Coronary artery (tissue), 2 donors: ENCODE measurements at regions not wholly inside any gene's neighbourhood (a gene's known extent, or its start where the extent isn't known, plus 50 kb on each side); places are given as distances from the start of the nearest gene placed in this dataset.

Experiments used
- DNase-seq: peaks from one replicate; pipeline ENCODE4 v3.0.0-alpha.2; 2017; ENCODE audit warnings: low spot score
- H3K27ac ChIP-seq, 2 donors: fragments of 200-600 bp; sonication (generic); one replicate each; pipeline ENCODE4 v1.5.1; 2016 to 2019
- H3K4me3 ChIP-seq: fragments of 200-600 bp; sonication (generic); 2 replicates; pipeline ENCODE4 v1.5.1; 2016; ENCODE audit warnings: mild to moderate bottlenecking, moderate library complexity
- CTCF ChIP-seq: fragments of 200-600 bp; sonication (generic); IDR thresholded peaks from one replicate; pipeline ENCODE4 v1.5.1; 2019; ENCODE audit warnings: antibody characterized with exemption

DNA sequence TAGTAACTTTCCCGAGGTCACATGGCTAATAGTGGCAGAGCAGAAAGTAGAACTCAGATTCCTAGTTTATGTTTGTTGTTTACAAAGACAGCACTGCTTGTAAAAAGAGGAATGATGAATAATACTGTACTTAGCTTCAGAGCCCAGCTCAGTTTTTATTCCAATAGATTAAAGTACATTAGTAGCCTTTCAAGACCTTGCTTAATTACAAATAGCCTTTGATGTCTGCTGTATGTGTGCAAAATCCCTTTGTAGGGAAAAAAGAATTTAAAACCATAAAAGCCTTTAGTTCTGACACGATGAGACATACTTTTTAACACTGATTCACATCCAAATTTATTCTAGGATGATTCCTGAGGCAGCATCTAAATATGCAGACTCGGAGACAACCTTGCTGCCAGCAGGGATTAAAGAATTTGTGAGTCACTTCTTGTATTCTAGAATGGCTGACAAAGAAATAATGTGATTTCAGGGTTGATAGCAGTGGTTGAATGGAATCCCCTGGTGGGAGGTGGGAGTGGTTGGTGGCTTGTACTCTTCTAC lies 324.2 kb upstream of the TGFBR2 start:
- no peak for DNase-seq

DNA sequence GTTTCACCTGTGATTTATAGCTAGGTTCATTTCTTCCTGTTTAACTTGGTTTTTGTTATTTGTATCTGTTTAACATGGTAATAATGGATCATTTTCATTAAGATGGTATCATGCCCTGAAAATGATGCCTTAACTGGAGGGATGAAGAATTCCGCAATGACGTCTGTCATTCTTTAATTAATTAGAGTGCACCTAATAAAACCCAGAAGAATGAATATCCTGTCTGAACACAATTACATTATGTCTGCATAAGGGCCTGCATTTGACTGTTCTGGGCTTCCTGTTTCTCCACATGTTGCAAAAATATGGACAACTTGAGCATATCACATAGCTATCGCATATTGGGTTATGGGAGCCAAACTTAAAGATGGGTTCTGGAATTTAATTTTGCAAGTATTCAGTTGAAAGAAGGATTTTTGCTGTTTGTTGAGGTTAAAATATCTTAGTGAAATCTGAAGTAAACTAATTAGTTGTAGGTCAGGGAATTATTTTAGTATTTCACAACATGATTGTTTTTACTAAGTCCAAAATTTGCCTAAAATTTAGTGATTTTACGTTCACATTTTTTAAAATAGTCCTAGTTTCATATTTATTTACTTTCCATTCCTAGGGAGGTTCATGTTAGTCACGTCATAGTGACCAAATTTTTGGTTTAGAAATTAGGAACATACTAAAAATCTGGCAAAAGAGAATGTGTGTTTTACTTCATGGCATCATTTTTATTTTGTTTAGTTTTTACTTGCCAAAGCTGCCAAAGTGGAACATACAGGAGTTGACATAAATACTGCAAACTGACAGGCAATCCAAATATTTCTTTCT lies 321.0 kb upstream of the TGFBR2 start:
- peak overlapping the region; percentile 29 to 78 for H3K27ac ChIP-seq

More for the DNA sequence above, 324.2 kb upstream of the TGFBR2 start:
- no peak overlapping the region for H3K27ac ChIP-seq
- no peak overlapping the region for H3K4me3 ChIP-seq
- no peak for TF ChIP-seq CTCF

GRCh38 chr3:30286007-30286669 lies 320.3 kb upstream of the TGFBR2 start:
- no peak for TF ChIP-seq CTCF
- peak; percentile 79 for DNase-seq
- Histone ChIP-seq H3K27ac (peak overlapping the region; percentile 29 to 78), H3K4me3 (no peak overlapping the region)

More for the DNA sequence above, 321.0 kb upstream of the TGFBR2 start:
- DNase-seq, result no peak
- no peak for TF ChIP-seq CTCF
- H3K4me3 ChIP-seq, result no peak overlapping the region

- Histone ChIP-seq H3K4me3 (no peak overlapping the region), H3K27ac (peak overlapping the region; percentile 23 to 78)
- no peak for TF ChIP-seq CTCF
- DNase-seq, result no peak
Measured at GRCh38 chr3:30286811-30287210, 319.6 kb upstream of the TGFBR2 start.

DNA sequence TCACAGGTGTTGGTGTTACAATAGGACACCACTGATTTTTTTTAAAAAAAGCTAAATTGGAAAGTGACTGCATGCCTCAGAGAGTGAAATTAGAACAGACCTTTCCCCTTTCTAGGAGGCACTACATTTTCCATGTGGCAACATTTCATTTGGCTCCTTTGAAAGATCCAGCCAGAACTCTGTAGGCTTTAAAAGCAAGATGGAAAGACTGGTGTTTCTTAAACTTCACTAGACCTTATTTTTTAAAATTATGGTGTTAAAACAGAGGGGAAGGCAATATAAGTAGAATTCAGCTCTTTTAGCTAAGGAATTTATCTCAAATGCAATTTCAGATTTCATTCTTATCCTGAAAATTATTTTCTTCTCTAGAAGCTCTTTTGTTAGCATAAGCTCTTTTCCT lies 317.6 kb upstream of the TGFBR2 start:
- no peak overlapping the region for H3K4me3 ChIP-seq
- no peak for TF ChIP-seq CTCF
- DNase-seq, result no peak
- H3K27ac ChIP-seq, result no peak overlapping the region

GRCh38 chr3:30289324-30289723 lies 317.1 kb upstream of the TGFBR2 start:
- Histone ChIP-seq H3K27ac (peak overlapping the region in 1 of 2 donors; percentile 14), H3K4me3 (no peak overlapping the region)
- DNase-seq, result no peak
- TF ChIP-seq CTCF, result no peak
